Left ventricle myocardium inferior (tissue), 1 donor: ENCODE measurements at regions not wholly inside any gene's neighbourhood (a gene's known extent, or its start where the extent isn't known, plus 50 kb on each side); places are given as distances from the start of the nearest gene placed in this dataset.

Experiments
- DNase-seq: peaks from one replicate; pipeline ENCODE4 v3.0.0-alpha.2; 2020
- H3K27ac ChIP-seq: fragments of 200-600 bp; replicated peaks from 2 replicates; pipeline ENCODE4 v1.8.0; 2021
- H3K27me3 ChIP-seq: fragments of 200-600 bp; 2 replicates; pipeline ENCODE4 v1.8.0; 2021; ENCODE audit warnings: low read depth
- H3K36me3 ChIP-seq: fragments of 200-600 bp; 2 replicates; pipeline ENCODE4 v1.8.0; 2021
- H3K4me1 ChIP-seq: fragments of 200-600 bp; 2 replicates; pipeline ENCODE4 v1.8.0; 2021
- H3K4me3 ChIP-seq: fragments of 200-600 bp; 2 replicates; pipeline ENCODE4 v1.8.0; 2021; ENCODE audit warnings: mild to moderate bottlenecking, moderate library complexity
- H3K9me3 ChIP-seq: fragments of 200-600 bp; replicated peaks from 2 replicates; pipeline ENCODE4 v1.8.0; 2021
- intact Hi-C: fragments of 100-400 bp; cut with micrococcal nuclease; formaldehyde crosslinking; loops from one replicate; pipeline ENCODE4 v1.11.0; 2022
- TF ChIP-seq, protein P1 (sequence below): fragments of 200-600 bp; IDR thresholded peaks from 2 replicates; pipeline ENCODE4 v1.8.0; 2021; ENCODE audit warnings: antibody characterized with exemption, mild to moderate bottlenecking, borderline replicate concordance
- donor health status: DM: no; HTN: yes; CAD: no; lungs with severe emphysema.

DNA sequence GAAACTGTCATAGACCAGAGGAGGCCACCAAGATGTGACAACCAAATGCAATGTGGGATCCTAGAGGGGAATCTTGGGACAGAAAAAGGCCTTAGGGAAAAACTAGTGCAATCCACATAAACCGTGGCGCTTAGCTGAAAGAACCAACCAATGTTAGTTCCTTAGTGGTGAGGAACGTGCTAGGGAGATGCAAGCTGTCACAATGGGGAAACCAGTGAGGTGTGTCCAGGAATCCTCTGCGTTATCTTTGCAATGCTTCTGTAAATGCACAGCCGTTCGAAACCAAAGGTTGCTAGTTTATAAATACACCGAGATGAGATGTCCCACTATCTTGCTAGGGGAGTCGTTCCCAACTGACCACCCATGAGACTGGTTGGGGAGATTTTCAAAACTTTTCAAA is 157.0 kb upstream of the ID2 start:
- TF ChIP-seq, protein P1, sequence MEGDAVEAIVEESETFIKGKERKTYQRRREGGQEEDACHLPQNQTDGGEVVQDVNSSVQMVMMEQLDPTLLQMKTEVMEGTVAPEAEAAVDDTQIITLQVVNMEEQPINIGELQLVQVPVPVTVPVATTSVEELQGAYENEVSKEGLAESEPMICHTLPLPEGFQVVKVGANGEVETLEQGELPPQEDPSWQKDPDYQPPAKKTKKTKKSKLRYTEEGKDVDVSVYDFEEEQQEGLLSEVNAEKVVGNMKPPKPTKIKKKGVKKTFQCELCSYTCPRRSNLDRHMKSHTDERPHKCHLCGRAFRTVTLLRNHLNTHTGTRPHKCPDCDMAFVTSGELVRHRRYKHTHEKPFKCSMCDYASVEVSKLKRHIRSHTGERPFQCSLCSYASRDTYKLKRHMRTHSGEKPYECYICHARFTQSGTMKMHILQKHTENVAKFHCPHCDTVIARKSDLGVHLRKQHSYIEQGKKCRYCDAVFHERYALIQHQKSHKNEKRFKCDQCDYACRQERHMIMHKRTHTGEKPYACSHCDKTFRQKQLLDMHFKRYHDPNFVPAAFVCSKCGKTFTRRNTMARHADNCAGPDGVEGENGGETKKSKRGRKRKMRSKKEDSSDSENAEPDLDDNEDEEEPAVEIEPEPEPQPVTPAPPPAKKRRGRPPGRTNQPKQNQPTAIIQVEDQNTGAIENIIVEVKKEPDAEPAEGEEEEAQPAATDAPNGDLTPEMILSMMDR: no peak
- Histone ChIP-seq H3K27me3 (no peaks in the 10 kb centered on the region), H3K36me3 (no peaks in the 10 kb centered on the region), H3K27ac (no peak overlapping the region), H3K4me3 (no peak overlapping the region), H3K9me3 (no peaks in the 10 kb centered on the region), H3K4me1 (peaks cover 13% of the 10 kb centered on the region)
- intact Hi-C loops: no loop called here
- no peak for DNase-seq

DNA sequence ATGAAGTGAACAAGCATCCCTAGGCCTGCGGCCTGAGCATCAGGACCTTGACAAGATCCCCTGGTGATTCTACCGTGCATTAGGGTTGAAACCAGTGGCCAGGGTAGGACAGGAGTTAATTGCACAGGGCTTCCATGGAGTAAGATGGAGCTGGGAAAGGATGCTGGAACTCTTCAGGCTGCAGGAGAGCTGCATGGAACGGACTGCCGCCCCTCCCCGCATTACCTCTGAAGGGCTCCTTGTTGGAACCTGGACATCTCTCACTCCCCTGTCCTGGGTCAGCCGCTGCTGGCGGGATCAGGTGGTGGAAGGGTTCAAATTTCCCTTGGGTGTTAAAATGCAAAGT is 156.6 kb upstream of the ID2 start:
- Histone ChIP-seq H3K4me1 (peaks cover 13% of the 10 kb centered on the region), H3K4me3 (no peak overlapping the region), H3K9me3 (no peaks in the 10 kb centered on the region), H3K27me3 (no peaks in the 10 kb centered on the region), H3K27ac (no peak overlapping the region), H3K36me3 (no peaks in the 10 kb centered on the region)
- intact Hi-C loops: no loop called here
- DNase-seq: no peak
- TF ChIP-seq, protein P1: no peak

DNA sequence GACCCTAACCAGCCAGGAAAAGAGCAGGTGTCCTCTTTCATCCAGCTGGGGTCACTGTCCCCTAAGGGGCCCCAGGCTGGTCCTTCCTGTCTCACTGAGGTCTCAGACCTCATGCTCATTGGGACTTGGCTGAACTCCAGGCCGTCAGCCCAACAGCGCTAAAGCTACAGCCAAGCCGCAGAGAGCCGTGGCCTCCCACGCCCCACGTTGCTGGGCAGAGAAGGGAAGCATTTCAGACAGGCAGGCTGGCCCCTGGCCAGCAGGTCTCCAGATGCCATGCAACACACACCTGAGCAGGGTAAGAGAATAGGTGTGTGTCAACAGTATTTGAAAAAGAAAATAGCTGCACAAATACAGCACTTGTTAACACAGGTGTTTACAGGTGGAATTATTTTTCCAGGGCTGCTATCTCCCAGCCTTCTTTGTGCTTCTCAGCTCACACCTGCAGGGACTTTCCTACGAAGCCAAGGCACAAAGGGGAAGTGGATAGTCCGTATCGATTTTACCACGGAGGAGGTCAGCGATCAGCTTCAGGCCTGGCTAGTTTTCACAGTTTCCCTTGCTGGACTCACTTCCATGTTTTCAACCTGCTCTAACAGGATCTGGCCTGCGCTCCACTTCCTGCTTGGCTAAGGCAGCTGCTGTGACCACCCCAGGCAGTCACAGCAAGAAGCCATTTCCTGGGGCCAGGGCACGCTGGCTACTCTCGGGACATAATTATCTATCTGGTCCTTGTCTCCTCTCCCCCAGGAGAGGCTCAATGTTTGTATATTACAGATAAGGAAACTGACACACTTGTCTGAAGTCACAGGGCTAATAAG is 156.1 kb upstream of the ID2 start:
- TF ChIP-seq, protein P1: peak; percentile 53
- peak overlapping the region; percentile 4 for H3K27ac ChIP-seq
- no peak overlapping the region for H3K4me3 ChIP-seq
- intact Hi-C loops: no loop called here
- peak; percentile 81 for DNase-seq
- no peaks in the 10 kb centered on the region for H3K27me3 ChIP-seq
- peaks cover under 1% of the 10 kb centered on the region for H3K9me3 ChIP-seq
- no peaks in the 10 kb centered on the region for H3K36me3 ChIP-seq
- H3K4me1 ChIP-seq: peaks cover 13% of the 10 kb centered on the region

DNA sequence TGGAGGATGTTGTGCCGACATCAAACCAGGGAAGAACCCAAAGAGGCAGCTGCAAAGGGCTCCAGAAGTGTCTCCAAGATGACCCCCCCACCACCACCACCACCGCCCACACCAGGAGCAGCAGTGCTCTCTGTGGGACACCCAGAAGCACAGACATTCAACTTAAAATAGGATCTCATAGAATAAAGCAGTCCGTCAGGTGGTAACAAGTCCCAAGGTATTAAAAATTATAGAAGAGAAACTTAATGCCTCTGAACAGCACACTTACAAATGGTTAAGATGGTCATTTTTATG is 155.5 kb upstream of the ID2 start:
- peaks cover 13% of the 10 kb centered on the region for H3K4me1 ChIP-seq
- no peak for DNase-seq
- peaks cover 6% of the 10 kb centered on the region for H3K9me3 ChIP-seq
- H3K36me3 ChIP-seq: no peaks in the 10 kb centered on the region
- intact Hi-C loops: no loop called here
- no peak overlapping the region for H3K4me3 ChIP-seq
- TF ChIP-seq, protein P1: no peak
- no peaks in the 10 kb centered on the region for H3K27me3 ChIP-seq
- peak overlapping the region; percentile 4 for H3K27ac ChIP-seq

DNA sequence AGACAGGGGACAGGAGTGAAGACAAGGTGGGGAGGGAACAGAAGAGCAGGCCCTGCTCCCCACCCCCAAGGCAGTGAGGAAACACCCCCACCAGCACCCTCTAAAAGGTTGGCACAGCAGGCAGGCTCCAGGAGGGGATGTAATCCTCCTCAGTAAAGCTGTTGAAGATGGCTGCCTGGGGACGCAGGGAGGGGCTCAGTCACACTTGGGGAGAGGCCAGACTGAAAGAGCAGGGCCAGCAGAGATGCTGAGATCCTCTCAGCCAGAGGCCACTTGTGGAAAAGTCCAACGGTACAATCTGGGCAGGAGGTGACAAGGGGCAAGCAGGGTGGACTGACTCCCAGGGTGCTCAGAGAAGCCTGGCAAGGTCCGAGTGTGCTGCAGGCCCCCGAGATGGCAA is 154.8 kb upstream of the ID2 start:
- intact Hi-C loops: no loop called here
- Histone ChIP-seq H3K9me3 (peaks cover 13% of the 10 kb centered on the region), H3K36me3 (no peaks in the 10 kb centered on the region), H3K27me3 (no peaks in the 10 kb centered on the region), H3K4me1 (peaks cover 13% of the 10 kb centered on the region), H3K4me3 (no peak overlapping the region), H3K27ac (no peak overlapping the region)
- DNase-seq: no peak
- TF ChIP-seq, protein P1: no peak
